Neural cell (in vitro differentiated cells): ENCODE measurements at regions not wholly inside any gene's neighbourhood (a gene's known extent, or its start where the extent isn't known, plus 50 kb on each side); places are given as distances from the start of the nearest gene placed in this dataset.

ENCODE experiments used
- EZH2 ChIP-seq: fragments of 200-600, 300-800 bp; shearing (Covaris generic), sonication (generic); IDR thresholded peaks from 2 replicates; pipeline ENCODE4 v1.6.1; 2014; ENCODE audit warnings: antibody characterized with exemption, low read length, borderline replicate concordance, mild to moderate bottlenecking; ENCODE audit not compliant: insufficient read depth, poor library complexity, severe bottlenecking
- POLR2AphosphoS5 ChIP-seq: IDR thresholded peaks from 2 replicates; pipeline ENCODE4 v1.6.1; 2012

DNA sequence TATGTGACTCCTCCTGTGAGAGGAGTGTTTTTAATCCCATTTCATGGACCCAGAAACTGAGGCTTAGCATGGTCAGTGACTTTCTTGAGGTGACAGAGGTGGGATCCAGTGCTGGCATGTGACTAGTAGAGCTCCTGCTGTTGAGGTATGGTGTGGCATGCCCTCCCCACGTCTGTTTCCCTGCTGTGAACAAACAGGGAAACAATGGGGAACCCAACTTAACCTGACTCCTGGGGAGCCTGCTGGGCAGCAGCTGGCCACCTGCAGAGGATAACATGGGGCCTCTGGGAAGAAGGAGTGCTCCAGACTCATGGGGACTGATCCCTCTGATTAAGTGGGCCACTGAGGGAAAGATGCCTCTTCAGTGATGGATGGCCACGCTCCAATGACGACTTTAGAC lies 114.0 kb downstream of the BEGAIN start:
- TF ChIP-seq POLR2AphosphoS5 = no peak
- no peak for TF ChIP-seq EZH2
